ENCODE measurements at regions not wholly inside any gene's neighbourhood (a gene's known extent, or its start where the extent isn't known, plus 50 kb on each side); places are given as distances from the start of the nearest gene placed in this dataset.

- no peak for TF ChIP-seq PPARA (CRISPR knock-in tag; IDR thresholded peaks at IDR 0.05; ENCODE audit: borderline replicate concordance)
- TF ChIP-seq PATZ1 (CRISPR knock-in tag; IDR thresholded peaks at IDR 0.05; ENCODE audit: borderline replicate concordance) = no peak
- no peak for TF ChIP-seq ZFP30 (CRISPR knock-in tag; IDR thresholded peaks at IDR 0.05)
- TF ChIP-seq ISL1 (CRISPR knock-in tag; IDR thresholded peaks at IDR 0.05) = no peak
- TF ChIP-seq ESRRG (CRISPR knock-in tag; IDR thresholded peaks at IDR 0.05) = no peak
- no peak for TF ChIP-seq TOX (CRISPR knock-in tag; IDR thresholded peaks at IDR 0.05; ENCODE audit: borderline replicate concordance)
- no peak for TF ChIP-seq CSRNP3 (CRISPR knock-in tag; IDR thresholded peaks at IDR 0.05)
Measured at GRCh38 chr2:175446201-175446600, 264.7 kb upstream of the ATP5MC3 start.
